ENCODE measurements at regions not wholly inside any gene's neighbourhood (a gene's known extent, or its start where the extent isn't known, plus 50 kb on each side); places are given as distances from the start of the nearest gene placed in this dataset.
"Not testable (repeated sequence)": the region's sequence is repeated elsewhere in the genome, so short reads cannot be mapped to it uniquely, and the experiment has no call there.

DNA sequence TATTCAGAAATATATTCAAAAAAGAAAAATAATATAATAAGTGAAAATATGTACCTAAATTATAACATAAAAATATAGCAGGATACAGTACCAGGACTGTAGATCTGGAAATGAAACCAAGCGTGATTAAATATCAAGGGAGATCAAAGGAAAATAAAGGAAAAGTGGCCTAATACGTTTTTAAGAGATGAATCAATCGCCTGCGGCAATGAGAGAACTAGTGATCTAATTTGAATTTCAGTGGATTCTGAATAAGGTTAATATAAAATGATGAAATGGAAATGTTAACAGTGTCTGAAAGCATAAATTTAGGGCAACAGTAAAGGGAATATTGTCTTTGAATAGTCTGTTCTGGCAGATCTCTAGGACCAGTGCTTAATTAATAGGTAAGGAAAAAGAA lies 1761.9 kb upstream of the ACO1 start:
- DNase-seq, result no peak
- intact Hi-C loops (cut with DNase I), result no loop called here

DNA sequence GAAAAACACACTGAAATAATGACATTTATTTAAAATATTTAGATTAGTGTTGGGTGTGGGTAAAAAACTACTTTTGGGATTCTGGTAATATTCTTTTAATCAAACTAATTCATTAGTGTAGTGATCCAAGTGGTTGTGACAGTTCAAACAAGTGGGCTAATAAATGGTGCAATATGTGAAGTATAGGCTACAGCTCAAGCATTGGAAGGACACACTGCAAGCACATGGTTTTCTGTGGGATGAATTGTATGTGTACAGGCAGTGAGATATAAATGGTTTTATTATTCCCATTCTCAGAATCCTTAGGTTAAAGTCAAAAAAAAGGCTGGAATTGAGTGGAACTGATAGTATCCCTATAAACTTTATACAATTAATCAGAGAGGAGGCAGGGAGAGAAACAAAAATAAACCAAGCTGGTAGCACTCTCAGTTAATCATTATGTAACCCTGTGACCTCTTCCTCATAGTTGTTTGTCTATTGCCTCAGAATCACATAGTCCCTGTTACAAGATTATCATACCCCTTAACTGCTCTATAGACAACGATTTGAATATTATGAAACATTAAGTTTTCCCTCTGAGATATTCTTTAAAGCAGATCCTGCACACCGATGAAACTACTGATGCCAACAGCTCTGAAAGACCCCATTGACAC lies 1755.4 kb upstream of the ACO1 start:
- intact Hi-C loops (cut with DNase I), result no loop called here
- no peak for DNase-seq

DNA sequence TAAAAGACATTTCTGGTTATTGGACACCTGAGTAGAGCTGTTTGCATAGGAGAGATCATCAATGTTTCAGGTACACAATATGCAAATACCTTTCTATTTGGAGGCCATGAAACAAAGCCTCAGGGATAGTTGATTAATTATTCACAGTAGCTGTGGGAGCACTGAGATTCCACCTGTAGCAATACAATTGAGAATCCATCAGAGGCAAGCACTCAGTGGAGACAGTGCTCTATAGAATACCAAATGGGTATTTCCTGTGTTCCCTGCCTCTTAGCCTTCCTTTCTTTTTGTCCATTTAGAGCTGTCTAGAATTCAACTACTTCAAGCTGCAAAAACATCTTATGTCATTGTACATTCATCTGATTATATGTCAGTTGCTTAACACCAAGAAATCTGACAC lies 1754.0 kb upstream of the ACO1 start:
- no peak for DNase-seq
- intact Hi-C loops (cut with DNase I), result no loop called here

DNA sequence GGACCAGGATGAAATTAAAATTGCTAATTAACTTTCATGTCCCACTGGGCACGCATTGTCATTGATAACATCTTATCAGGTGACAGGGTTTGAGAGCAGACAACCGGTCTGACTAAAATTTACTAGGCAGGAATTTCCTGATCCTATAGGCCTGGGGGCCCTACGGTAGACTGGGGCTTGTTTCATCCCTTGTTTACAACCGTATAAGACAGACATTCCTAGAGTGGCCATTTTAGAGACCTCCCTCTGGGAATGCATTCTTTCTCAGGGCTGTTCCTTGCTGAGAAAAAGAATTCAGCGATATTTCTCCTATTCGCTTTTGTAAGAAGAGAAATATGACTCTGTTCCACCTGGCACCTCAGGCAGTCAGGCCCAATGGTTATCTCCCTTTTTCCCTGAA lies 1737.8 kb upstream of the ACO1 start:
- DNase-seq; intact Hi-C loops (cut with DNase I): not testable (repeated sequence)

DNA sequence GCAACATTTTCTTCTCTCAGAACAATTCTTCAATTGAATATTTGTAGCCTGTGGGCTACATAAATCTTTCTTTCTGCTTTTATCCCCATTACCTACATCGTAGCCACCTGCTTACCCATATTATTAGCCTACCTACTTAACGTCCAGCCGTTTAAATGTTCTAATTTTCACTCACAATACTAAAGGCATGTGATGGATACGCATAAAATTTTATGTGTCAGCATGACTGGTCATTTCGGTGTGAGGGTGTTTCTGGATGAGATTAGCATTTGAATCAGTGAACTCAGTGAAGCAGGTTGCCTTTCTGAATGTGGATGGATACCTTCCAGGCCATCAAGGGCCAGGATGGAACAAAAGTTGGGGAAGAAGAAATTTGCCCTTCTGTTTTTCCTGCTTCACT lies 1722.5 kb upstream of the ACO1 start:
- intact Hi-C loops (cut with DNase I), result no loop called here
- no peak for DNase-seq

DNA sequence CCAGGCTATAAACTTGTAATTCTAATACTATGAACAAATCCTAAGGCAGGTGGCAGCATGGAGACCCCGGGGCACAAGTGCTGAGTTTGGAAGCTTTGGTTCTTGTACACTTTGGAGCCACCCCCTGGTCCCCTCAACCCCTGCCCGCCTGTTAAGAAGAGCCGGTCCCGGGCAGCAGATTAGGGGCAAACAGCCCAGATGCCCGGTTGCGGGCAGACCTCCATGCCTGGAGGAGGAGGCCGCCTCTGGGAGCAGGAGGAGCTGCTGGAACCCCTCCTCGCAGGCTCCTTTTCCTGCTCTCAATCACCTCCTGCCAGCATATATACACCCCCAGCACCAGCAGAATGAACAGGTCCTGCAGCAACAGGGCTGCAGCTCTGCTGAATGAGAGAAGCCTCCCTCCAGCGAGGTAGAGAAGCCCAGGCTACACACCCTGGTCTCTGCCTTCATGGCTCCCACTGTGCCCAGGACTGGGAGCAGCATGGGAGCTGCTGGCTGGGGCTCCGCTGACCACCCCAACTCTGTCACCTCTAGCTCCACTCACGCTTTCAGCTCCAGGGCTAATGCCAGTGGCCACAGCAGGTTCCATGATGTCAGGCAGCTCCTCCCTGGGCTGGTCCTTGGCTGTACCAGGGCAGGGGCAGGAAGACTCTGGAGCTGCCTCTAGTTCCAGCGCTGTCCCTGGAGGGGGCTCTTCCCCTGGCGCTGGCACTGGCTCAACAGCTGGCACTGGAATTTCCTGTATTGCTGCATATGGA lies 1713.5 kb upstream of the ACO1 start:
- intact Hi-C loops (cut with DNase I), result no loop called here
- no peak for DNase-seq

DNA sequence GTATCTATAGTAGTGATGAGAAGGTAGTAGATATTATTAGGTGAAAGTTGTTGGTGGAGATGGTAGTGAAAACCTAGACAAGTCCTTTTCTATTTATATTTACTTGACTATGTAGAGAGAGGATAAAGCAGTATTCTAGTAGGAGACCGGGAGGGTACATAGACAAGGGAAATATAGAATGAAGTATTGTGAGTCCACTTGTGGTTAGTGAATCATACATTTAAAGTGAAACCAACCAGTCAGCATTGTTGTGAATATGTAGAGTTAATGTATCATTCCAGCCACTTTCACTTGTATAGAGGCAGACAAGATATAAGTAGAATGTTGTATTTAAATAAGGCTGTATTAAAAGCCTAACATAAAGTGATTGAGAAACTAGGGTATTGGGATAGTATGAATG lies 1711.3 kb upstream of the ACO1 start:
- no peak for DNase-seq
- intact Hi-C loops (cut with DNase I), result no loop called here

DNA sequence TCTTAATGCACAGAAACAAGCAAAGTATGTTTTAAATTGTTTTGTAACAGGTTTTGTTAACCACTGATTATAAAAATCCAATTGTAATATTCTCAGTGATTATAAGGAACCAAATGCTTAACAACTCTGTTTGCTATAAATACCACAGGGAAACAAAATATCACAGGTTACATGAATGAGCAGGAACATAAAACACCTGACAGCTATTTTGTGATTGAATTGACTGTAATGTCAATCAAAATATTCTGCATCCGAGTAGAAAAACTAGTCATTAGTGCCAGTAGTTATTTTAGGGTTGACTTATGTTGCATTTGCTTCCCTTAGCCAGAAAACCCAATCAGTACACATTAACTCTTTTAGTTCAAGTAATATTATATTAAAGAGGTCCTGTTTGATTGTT lies 1707.8 kb upstream of the ACO1 start:
- intact Hi-C loops (cut with DNase I), result no loop called here
- no peak for DNase-seq

DNA sequence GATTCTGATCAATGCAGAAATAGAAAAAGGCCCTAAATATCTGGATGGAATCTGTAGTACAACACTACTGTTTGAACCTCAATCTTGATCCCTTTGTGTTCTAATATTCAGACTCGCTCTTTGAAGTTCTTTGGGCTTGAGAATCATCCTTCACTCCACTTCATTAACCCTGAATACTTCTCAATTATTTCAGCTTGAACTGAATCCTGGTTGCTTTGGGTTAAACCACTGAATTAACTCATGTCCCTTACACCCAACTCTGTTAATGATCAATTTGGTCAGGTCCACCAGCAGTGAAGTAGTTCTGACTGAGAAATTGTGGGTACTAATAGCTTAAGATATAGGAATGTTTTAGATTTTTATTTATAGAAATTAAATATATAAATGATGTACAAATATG lies 1707.2 kb upstream of the ACO1 start:
- no peak for DNase-seq
- intact Hi-C loops (cut with DNase I), result no loop called here

DNA sequence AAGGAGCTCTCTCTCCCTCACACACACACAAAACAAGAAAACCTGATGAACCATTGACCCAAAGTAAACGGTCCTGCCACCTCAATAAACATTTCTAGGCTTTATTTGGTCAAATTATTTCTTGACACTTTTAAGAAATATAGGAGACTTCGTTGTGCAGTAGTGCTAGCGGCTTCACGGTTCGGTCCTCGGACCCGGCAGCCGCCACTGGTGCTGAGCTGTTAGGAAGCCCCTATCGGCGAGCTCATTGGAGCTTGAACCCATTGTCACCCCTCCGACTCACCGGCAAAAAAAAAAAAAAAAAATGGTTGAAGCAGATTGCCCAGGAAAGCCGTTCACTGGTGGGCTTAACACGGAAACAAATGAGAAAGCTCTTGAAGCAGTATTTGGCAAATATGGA lies 1695.6 kb upstream of the ACO1 start:
- intact Hi-C loops (cut with DNase I), result no loop called here
- no peak for DNase-seq

DNA sequence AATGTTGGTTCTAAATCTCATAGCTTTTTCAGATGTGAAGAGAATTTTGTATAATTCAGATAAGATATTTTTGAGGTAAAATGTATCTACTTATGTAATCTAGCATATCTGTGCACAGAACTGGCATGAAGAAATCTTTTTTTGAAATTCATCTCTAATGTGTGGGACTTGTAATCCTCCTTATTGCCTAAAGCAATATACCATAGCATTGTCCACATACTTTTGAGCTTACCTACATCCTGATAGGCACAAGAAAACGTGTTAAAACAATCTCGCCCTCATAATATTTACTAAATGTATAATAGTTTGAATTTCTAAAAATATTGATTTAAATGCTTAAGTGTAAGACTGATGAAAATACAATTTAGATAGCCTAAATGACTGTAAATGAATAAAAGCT lies 1686.5 kb upstream of the ACO1 start:
- intact Hi-C loops (cut with DNase I), result no loop called here
- DNase-seq, result no peak

DNA sequence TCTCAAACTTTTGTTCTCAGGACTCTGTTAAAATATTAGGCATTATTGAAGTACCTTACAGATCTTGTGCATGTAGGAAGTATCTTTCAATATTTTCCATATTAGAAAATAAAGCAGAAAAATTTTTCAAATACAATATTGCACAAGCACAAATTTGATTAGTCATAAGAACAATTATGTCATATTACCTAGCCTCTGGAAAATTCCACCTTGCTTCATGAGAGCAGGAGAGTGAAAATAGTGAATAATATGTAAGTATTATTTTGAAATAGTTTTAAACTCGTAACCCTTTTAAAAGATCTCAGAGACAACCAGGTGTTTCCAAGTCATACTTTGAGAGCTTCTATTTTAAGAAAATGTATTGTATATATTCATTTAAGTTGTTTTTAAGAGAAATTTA lies 1672.9 kb upstream of the ACO1 start:
- DNase-seq, result no peak
- intact Hi-C loops (cut with DNase I), result no loop called here

DNA sequence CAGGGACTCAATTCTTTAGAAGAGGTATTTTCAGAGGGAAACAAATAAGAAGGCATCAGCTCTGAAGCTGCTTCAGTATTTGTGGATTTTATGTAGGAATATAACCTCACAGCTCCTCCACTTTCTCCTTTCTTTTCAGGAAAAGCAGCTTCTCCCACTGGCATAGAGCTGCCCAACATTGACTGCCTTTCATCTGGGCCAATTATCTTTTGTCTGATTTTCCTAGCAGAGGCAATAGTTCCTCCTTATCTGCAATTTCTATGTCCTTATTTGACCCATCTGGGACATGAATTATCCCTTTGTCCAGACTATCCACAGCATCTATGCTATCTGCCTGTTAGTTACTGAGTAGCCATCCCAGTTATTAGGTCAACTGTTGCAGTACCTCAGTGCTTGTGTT lies 1671.2 kb upstream of the ACO1 start:
- DNase-seq, result no peak
- intact Hi-C loops (cut with DNase I), result no loop called here

DNA sequence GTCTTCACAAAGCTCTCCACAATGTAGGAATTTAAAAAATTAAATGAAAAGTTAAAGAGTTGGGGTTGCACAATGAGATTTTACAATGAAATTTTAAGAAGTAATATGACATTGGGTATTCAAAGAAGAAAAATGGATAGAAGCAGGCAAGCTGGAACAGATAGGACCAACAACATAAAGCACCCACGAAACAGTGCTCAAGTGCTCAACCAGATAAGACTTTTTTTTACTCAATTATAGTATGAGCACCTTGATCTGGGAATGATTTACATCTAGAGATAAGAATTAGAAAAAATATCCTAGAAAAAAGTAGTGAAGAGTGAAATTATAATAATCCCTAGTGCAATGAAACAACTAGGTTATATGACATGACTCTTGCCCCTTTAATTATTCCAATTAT lies 1670.1 kb upstream of the ACO1 start:
- intact Hi-C loops (cut with DNase I), result no loop called here

DNA sequence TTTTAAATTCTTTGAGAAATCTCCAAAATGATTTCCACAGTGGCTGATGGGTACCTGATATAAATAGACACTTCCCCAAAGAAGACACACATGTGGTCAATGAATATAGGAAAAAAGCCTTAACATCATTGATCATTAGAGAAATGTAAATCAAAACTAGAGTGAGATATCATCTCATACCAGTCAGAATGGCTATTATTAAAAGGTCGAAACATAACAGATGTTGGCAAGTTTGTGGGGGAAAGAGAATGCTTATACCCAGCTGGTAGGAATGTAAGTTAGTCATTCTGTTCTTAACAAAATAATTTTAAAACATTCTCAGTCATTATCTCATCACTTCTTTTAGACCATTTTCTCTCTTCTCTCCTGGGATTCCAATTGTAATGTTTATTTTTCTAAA lies 1666.0 kb upstream of the ACO1 start:
- DNase-seq, result no peak
- intact Hi-C loops (cut with DNase I), result no loop called here

More for the DNA sequence above, 1670.1 kb upstream of the ACO1 start:
- DNase-seq, result no peak

DNA sequence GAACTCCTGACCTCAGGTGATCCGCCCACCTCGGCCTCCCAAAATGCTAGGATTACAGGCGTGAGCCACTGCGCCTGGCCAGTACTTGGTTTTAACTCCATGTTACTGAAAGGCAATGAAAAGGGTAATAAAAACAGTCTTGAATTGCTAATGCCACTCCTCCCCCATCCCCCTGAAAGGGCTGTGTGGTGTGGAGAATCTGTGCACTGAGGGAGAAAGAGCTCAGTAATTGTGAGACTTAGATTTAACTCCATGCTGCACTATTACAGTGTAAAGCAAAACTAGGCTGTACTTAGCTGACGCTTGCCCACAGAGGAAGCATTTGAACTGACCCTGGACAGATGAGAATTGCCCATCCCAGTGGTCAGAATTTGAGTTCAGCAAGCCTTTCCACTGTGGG lies 1662.4 kb upstream of the ACO1 start:
- no peak for DNase-seq
- intact Hi-C loops (cut with DNase I), result no loop called here

DNA sequence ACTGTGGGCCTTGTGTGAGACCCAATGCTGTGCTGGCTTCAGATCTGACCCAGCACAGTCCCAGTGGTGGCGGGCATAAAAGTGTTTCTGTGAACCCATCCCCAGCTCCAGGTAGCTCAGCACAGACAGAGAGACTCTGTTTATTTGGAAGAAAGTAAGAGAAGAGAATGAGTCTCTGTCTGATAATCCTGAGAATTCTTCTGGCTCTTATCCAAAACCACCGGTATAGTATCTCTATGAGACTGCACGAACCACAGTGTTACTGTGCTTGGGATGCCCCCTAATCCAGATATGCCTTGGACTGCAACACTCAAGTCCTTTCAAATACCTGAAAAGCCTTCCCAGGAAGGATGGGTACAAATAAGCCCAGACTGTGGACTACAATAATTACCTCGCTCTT lies 1660.8 kb upstream of the ACO1 start:
- intact Hi-C loops (cut with DNase I), result no loop called here
- no peak for DNase-seq

DNA sequence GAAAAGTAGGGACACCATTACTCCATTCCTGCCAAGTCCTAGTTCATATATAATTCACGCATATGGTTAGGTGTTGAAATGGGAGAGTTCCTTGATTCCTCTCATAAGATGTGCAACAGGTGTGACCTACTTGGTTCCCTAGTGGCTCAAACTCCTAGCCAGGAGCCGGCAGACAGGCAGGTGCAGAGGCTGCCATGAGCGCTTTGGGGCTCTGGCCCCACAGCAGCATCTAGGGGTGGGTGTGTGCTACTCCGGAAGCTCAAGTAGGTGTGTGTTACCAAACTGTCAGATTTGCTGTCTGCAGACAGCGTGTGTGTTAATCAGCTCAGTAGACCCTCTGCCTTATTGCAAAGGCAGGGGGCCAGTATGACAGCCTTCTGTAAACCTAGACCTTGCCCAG lies 1652.4 kb upstream of the ACO1 start:
- intact Hi-C loops (cut with DNase I), result no loop called here
- no peak for DNase-seq

DNA sequence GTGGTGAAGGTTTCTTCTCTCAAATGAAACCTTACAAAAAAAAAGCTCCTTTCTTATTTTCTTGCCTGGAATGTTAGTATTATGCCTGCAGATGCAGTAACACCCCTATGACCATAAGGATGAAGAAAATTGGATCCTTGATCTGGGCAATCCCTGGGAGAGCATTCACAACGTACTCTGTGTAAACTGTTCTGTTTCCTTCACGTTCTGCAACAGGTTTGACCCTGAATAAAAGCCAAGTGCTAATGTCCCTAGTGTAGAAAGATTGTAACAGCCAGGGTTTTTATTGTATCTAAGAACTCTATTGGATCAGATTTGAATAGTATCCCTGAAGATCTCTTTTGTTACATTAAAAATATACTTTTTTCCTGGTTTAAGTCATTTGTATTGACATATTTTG lies 1639.6 kb upstream of the ACO1 start:
- intact Hi-C loops (cut with DNase I), result no loop called here
- DNase-seq, result no peak

DNA sequence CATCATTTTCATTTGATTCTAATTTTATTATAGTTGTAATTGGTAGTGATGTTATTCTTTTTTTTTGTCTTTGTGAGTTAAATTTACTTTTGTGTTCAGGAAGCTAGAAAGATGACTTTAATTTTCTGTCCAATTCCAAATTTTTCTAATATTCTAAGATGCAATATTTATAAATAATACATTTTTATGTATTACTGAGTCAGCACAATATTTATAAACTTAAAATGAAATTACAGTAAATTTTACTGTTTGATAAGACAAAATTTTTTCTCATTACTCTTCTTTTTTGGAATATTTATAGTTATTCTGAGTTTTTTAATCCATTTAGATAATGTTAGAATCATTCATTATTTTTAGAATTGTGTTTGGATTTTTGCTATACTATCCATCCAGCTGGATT lies 1637.9 kb upstream of the ACO1 start:
- intact Hi-C loops (cut with DNase I), result no loop called here
- DNase-seq, result no peak

DNA sequence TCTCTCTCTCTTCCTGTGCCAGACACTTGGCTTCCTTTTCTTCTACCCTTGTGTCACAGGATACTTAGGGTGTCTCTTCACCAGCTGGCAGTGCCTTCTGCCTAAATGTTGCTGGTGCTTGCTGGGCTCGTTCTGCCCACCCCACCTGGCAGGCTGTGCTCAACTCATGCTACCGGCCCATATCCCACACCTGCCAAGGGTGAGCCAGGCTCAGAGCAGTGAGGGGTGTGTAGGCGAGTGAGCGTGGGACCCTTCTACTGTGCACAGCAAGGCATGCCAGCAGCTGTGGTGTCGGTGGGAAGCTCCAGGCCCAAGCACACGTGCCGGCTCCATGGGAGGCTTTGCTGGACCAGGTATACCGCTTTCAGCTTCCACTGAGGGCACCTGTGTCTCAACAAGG lies 1626.7 kb upstream of the ACO1 start:
- intact Hi-C loops (cut with DNase I), result no loop called here
- no peak for DNase-seq
